ENCODE measurements at regions not wholly inside any gene's neighbourhood (a gene's known extent, or its start where the extent isn't known, plus 50 kb on each side); places are given as distances from the start of the nearest gene placed in this dataset.

- in situ Hi-C loops (cut with HindIII; ENCODE audit: low sequenced_read_pairs), result no loop called here
These were observed 363.5 kb upstream of the TNP1 start for GRCh38 chr2:217223222-217223930.

- in situ Hi-C loops (cut with HindIII; ENCODE audit: low sequenced_read_pairs), result no loop called here
These were observed 362.5 kb upstream of the TNP1 start for GRCh38 chr2:217222309-217222910.

GRCh38 chr2:217220228-217221013 lies 360.6 kb upstream of the TNP1 start:
- in situ Hi-C loops (cut with HindIII; ENCODE audit: low sequenced_read_pairs), result no loop called here

GRCh38 chr2:217219164-217219520 lies 359.3 kb upstream of the TNP1 start:
- in situ Hi-C loops (cut with HindIII; ENCODE audit: low sequenced_read_pairs), result no loop called here

GRCh38 chr2:217218269-217219163 lies 358.7 kb upstream of the TNP1 start:
- in situ Hi-C loops (cut with HindIII; ENCODE audit: low sequenced_read_pairs), result no loop called here

GRCh38 chr2:217216982-217217381 lies 357.1 kb upstream of the TNP1 start:
- in situ Hi-C loops (cut with HindIII; ENCODE audit: low sequenced_read_pairs), result no loop called here

- in situ Hi-C loops (cut with HindIII; ENCODE audit: low sequenced_read_pairs), result no loop called here
These were observed 356.5 kb upstream of the TNP1 start for GRCh38 chr2:217216316-217216715.

GRCh38 chr2:217215877-217216276 lies 356.0 kb upstream of the TNP1 start:
- in situ Hi-C loops (cut with HindIII; ENCODE audit: low sequenced_read_pairs), result no loop called here

GRCh38 chr2:217208867-217209266 lies 349.0 kb upstream of the TNP1 start:
- in situ Hi-C loops (cut with HindIII; ENCODE audit: low sequenced_read_pairs), result no loop called here

GRCh38 chr2:217207699-217208010 lies 347.8 kb upstream of the TNP1 start:
- in situ Hi-C loops (cut with HindIII; ENCODE audit: low sequenced_read_pairs), result no loop called here

GRCh38 chr2:217206907-217207698 lies 347.2 kb upstream of the TNP1 start:
- in situ Hi-C loops (cut with HindIII; ENCODE audit: low sequenced_read_pairs), result no loop called here

GRCh38 chr2:217206016-217206725 lies 346.3 kb upstream of the TNP1 start:
- in situ Hi-C loops (cut with HindIII; ENCODE audit: low sequenced_read_pairs), result no loop called here

- in situ Hi-C loops (cut with HindIII; ENCODE audit: low sequenced_read_pairs), result no loop called here
These were observed 344.5 kb upstream of the TNP1 start for GRCh38 chr2:217204358-217204757.

GRCh38 chr2:217203086-217203485 lies 343.2 kb upstream of the TNP1 start:
- in situ Hi-C loops (cut with HindIII; ENCODE audit: low sequenced_read_pairs), result no loop called here

- in situ Hi-C loops (cut with HindIII; ENCODE audit: low sequenced_read_pairs), result no loop called here
These were observed 339.4 kb upstream of the TNP1 start for GRCh38 chr2:217199255-217199630.

GRCh38 chr2:217195658-217196446 lies 336.0 kb upstream of the TNP1 start:
- in situ Hi-C loops (cut with HindIII; ENCODE audit: low sequenced_read_pairs), result no loop called here

- in situ Hi-C loops (cut with HindIII; ENCODE audit: low sequenced_read_pairs), result no loop called here
These were observed 335.2 kb upstream of the TNP1 start for GRCh38 chr2:217195016-217195415.

- in situ Hi-C loops (cut with HindIII; ENCODE audit: low sequenced_read_pairs), result no loop called here
These were observed 333.8 kb upstream of the TNP1 start for GRCh38 chr2:217193431-217194340.

All from endothelial cell of hepatic sinusoid (primary cell).